H1 (cell line): ENCODE measurements at regions not wholly inside any gene's neighbourhood (a gene's known extent, or its start where the extent isn't known, plus 50 kb on each side); places are given as distances from the start of the nearest gene placed in this dataset.

Source experiments
- SP2 ChIP-seq: IDR thresholded peaks from 2 replicates; pipeline ENCODE4 v1.6.1; 2012; ENCODE audit warnings: mild to moderate bottlenecking, low read length, inconsistent platforms
- SUZ12 ChIP-seq: fragments of 200-600 bp; sonication (generic); IDR thresholded peaks from 2 replicates; pipeline ENCODE4 v1.6.1; 2012; ENCODE audit warnings: mild to moderate bottlenecking, inconsistent platforms, low read length, moderate library complexity, mixed read lengths

- TF ChIP-seq SUZ12 = no peak
- no peak for TF ChIP-seq SP2
Observed at GRCh38 chr10:121330563-121330962, 267.7 kb downstream of the FGFR2 start (continued).
